Naive thymus-derived CD4-positive, alpha-beta T cell (primary cell): ENCODE measurements at regions not wholly inside any gene's neighbourhood (a gene's known extent, or its start where the extent isn't known, plus 50 kb on each side); places are given as distances from the start of the nearest gene placed in this dataset.
"Not testable (repeated sequence)": the region's sequence is repeated elsewhere in the genome, so short reads cannot be mapped to it uniquely, and the experiment has no call there.

ENCODE experiments used
- ATAC-seq: fragments of 150-1000 bp; cut with Tn5 transposase; 2 replicates; pipeline ENCODE4 v1.10.0; 2021; ENCODE audit warnings: mild to moderate bottlenecking, moderate library complexity
- CTCF ChIA-PET: fragments of 350-600 bp; sonication (Branson Sonifier 250); formaldehyde crosslinking; loops from one replicate; lab custom pipeline; 2021; ENCODE audit warnings: antibody characterized with exemption; lab: Charles Lee
- POLR2A ChIA-PET: fragments of 350-600 bp; sonication (Branson Sonifier 250); formaldehyde crosslinking; loops from one replicate; lab custom pipeline; 2021; ENCODE audit warnings: antibody characterized with exemption, inconsistent platforms; lab: Charles Lee
- DNase-seq, 9 donors: peaks; one replicate each; pipeline versions ENCODE4 v3.0.0 to v3.0.0-alpha.2; 2020 to 2022; ENCODE audit warnings: mixed read lengths in 1 of 9
- H3K27ac ChIP-seq: one replicate; pipeline ENCODE4 v1.7.0; 2013; ENCODE audit warnings: mild to moderate bottlenecking, low read depth, low read length, moderate library complexity
- H3K27me3 ChIP-seq, 2 donors: one replicate each; pipeline ENCODE4 v1.7.0; 2013; ENCODE audit warnings: low read length in 2 of 2, mild to moderate bottlenecking in 2 of 2, moderate library complexity in 2 of 2; ENCODE audit not compliant: control insufficient read depth in 2 of 2, insufficient read depth in 2 of 2
- H3K36me3 ChIP-seq, 3 experiments: 1 replicate in 2 of 3; 2 replicates in 1 of 3; pipeline ENCODE4 v1.7.0; 2013; ENCODE audit warnings: low read length in 3 of 3, mild to moderate bottlenecking in 3 of 3, moderate library complexity in 1 of 3; ENCODE audit not compliant: insufficient read depth in 3 of 3, control insufficient read depth in 2 of 3
- H3K4me1 ChIP-seq, 2 donors: one replicate each; pipeline ENCODE4 v1.7.0; 2013; ENCODE audit warnings: low read length in 2 of 2, mild to moderate bottlenecking in 2 of 2, moderate library complexity in 1 of 2; ENCODE audit not compliant: control insufficient read depth in 2 of 2, insufficient read depth in 2 of 2
- H3K4me3 ChIP-seq: 2 replicates; pipeline ENCODE4 v1.7.0; 2013; ENCODE audit warnings: mild to moderate bottlenecking, low read length
- H3K9me3 ChIP-seq, 3 experiments: 1 replicate in 2 of 3; 2 replicates in 1 of 3; pipeline ENCODE4 v1.7.0; 2013; ENCODE audit warnings: low read length in 3 of 3; ENCODE audit not compliant: control insufficient read depth in 2 of 3
- H3K27ac Mint-ChIP-seq, 9 donors: one replicate each; pipeline ENCODE4 v1.8.0; 2020 to 2022; ENCODE audit warnings: mixed read lengths in 9 of 9, mild to moderate bottlenecking in 8 of 9, moderate library complexity in 5 of 9, inconsistent platforms in 2 of 9
- H3K27me3 Mint-ChIP-seq, 5 donors: one replicate each; pipeline ENCODE4 v1.8.0; 2021 to 2022; ENCODE audit warnings: mixed read lengths in 5 of 5, mild to moderate bottlenecking in 1 of 5
- H3K36me3 Mint-ChIP-seq, 5 donors: one replicate each; pipeline ENCODE4 v1.8.0; 2020 to 2022; ENCODE audit warnings: mixed read lengths in 5 of 5, mild to moderate bottlenecking in 3 of 5, inconsistent platforms in 1 of 5
- H3K4me1 Mint-ChIP-seq, 7 donors: one replicate each; pipeline ENCODE4 v1.8.0; 2020 to 2022; ENCODE audit warnings: mixed read lengths in 7 of 7, mild to moderate bottlenecking in 3 of 7, inconsistent platforms in 1 of 7
- H3K4me3 Mint-ChIP-seq, 10 donors: one replicate each; pipeline ENCODE4 v1.8.0; 2020 to 2022; ENCODE audit warnings: mild to moderate bottlenecking in 10 of 10, mixed read lengths in 10 of 10, moderate library complexity in 6 of 10, inconsistent platforms in 2 of 10
- H3K9me3 Mint-ChIP-seq, 11 donors: one replicate each; pipeline ENCODE4 v1.8.0; 2020 to 2022; ENCODE audit warnings: mixed read lengths in 11 of 11, mild to moderate bottlenecking in 4 of 11, inconsistent platforms in 1 of 11, moderate library complexity in 1 of 11
- intact Hi-C, 2 donors: fragments of 100-400 bp; cut with micrococcal nuclease; formaldehyde crosslinking; loops; one replicate each; pipeline ENCODE4 v1.15.1; 2023

- no peaks in the 10 kb centered on the region for H3K4me1 Mint-ChIP-seq
Observed at GRCh38 chr6:133092199-133092598, 149.0 kb upstream of the EYA4 start.

GRCh38 chr6:133092771-133093170 is 148.4 kb upstream of the EYA4 start:
- Mint-ChIP-seq H3K36me3 (no peaks in the 10 kb centered on the region), H3K4me1 (no peaks in the 10 kb centered on the region), H3K9me3 (peaks cover 0 to 5% (median 0%) of the 10 kb centered on the region in 11 donors), H3K27ac (no peak overlapping the region), H3K4me3 (no peak overlapping the region), H3K27me3 (peaks cover 0 to 12% (median 5%) of the 10 kb centered on the region in 5 donors)
- ChIA-PET POLR2A (no interaction called here), CTCF (no interaction called here)
- Histone ChIP-seq H3K27ac (no peak overlapping the region), H3K4me1 (no peaks in the 10 kb centered on the region), H3K27me3 (no peaks in the 10 kb centered on the region), H3K9me3 (no peaks in the 10 kb centered on the region), H3K4me3 (no peak overlapping the region), H3K36me3 (no peaks in the 10 kb centered on the region)
- DNase-seq (no peak), ATAC-seq (no peak)
- intact Hi-C loops, result no loop called here

More at GRCh38 chr6:133092199-133092598, 149.0 kb upstream of the EYA4 start:
- Histone ChIP-seq H3K27me3 (no peaks in the 10 kb centered on the region), H3K9me3 (no peaks in the 10 kb centered on the region), H3K4me1 (no peaks in the 10 kb centered on the region), H3K27ac (no peak overlapping the region), H3K36me3 (no peaks in the 10 kb centered on the region), H3K4me3 (no peak overlapping the region)
- DNase-seq (no peak), ATAC-seq (no peak)
- intact Hi-C loops, result no loop called here
- Mint-ChIP-seq H3K36me3 (no peaks in the 10 kb centered on the region), H3K9me3 (peaks cover 0 to 5% (median 0%) of the 10 kb centered on the region in 11 donors), H3K27me3 (peaks cover 0 to 14% (median 6%) of the 10 kb centered on the region in 5 donors), H3K4me3 (no peak overlapping the region), H3K27ac (no peak overlapping the region)
- ChIA-PET POLR2A (no interaction called here), CTCF (interaction anchor here (0.7 kb wide), 1 partner anchor 308 kb away, joined by 6 read pairs; no protein-coding TSS in a partner anchor)

GRCh38 chr6:133093211-133093610 is 147.9 kb upstream of the EYA4 start:
- H3K36me3 ChIP-seq, H3K4me3 Mint-ChIP-seq, H3K27ac ChIP-seq, H3K27me3 Mint-ChIP-seq, CTCF ChIA-PET, H3K4me1 ChIP-seq, ATAC-seq, H3K4me3 ChIP-seq, H3K36me3 Mint-ChIP-seq, DNase-seq, intact Hi-C loops, H3K9me3 ChIP-seq, H3K27me3 ChIP-seq, H3K4me1 Mint-ChIP-seq, POLR2A ChIA-PET, H3K27ac Mint-ChIP-seq, H3K9me3 Mint-ChIP-seq: not testable (repeated sequence)

GRCh38 chr6:133093956-133094355 is 147.2 kb upstream of the EYA4 start:
- ChIA-PET CTCF (no interaction called here), POLR2A (no interaction called here)
- ATAC-seq, result no peak
- H3K4me3 Mint-ChIP-seq, result no peak overlapping the region
- no peaks in the 10 kb centered on the region for H3K36me3 Mint-ChIP-seq
- Histone ChIP-seq H3K9me3 (no peaks in the 10 kb centered on the region), H3K4me3 (no peak overlapping the region), H3K4me1 (no peaks in the 10 kb centered on the region), H3K36me3 (no peaks in the 10 kb centered on the region), H3K27ac (no peak overlapping the region), H3K27me3 (no peaks in the 10 kb centered on the region)
- peaks cover 0 to 5% (median 0%) of the 10 kb centered on the region in 11 donors for H3K9me3 Mint-ChIP-seq
- H3K27me3 Mint-ChIP-seq, result peaks cover 0 to 9% (median 0%) of the 10 kb centered on the region in 5 donors
- H3K4me1 Mint-ChIP-seq, result no peaks in the 10 kb centered on the region
- intact Hi-C loops, result no loop called here
- no peak for DNase-seq
- H3K27ac Mint-ChIP-seq, result no peak overlapping the region

GRCh38 chr6:133097208-133097607 is 143.9 kb upstream of the EYA4 start:
- ATAC-seq (no peak), DNase-seq (no peak)
- Histone ChIP-seq H3K4me3 (no peak overlapping the region), H3K9me3 (no peaks in the 10 kb centered on the region), H3K27ac (no peak overlapping the region), H3K36me3 (no peaks in the 10 kb centered on the region), H3K4me1 (no peaks in the 10 kb centered on the region), H3K27me3 (no peaks in the 10 kb centered on the region)
- peaks cover 0 to 9% (median 0%) of the 10 kb centered on the region in 5 donors for H3K27me3 Mint-ChIP-seq
- no peak overlapping the region for H3K4me3 Mint-ChIP-seq
- no peaks in the 10 kb centered on the region for H3K36me3 Mint-ChIP-seq
- no peak overlapping the region for H3K27ac Mint-ChIP-seq
- H3K9me3 Mint-ChIP-seq, result peaks cover 0 to 5% (median 0%) of the 10 kb centered on the region in 11 donors
- POLR2A ChIA-PET, result no interaction called here
- CTCF ChIA-PET, result interaction anchor here (0.6 kb wide), 1 partner anchor 161 kb away, joined by 4 read pairs; no protein-coding TSS in a partner anchor
- intact Hi-C loops, result no loop called here
- H3K4me1 Mint-ChIP-seq, result no peaks in the 10 kb centered on the region

GRCh38 chr6:133099573-133099972 is 141.6 kb upstream of the EYA4 start:
- POLR2A ChIA-PET, result no interaction called here
- DNase-seq (no peak), ATAC-seq (no peak)
- H3K4me1 ChIP-seq, result no peaks in the 10 kb centered on the region
- H3K27ac Mint-ChIP-seq, result no peak overlapping the region
- CTCF ChIA-PET, result no interaction called here
- no peaks in the 10 kb centered on the region for H3K36me3 Mint-ChIP-seq
- intact Hi-C loops, result no loop called here
- no peaks in the 10 kb centered on the region for H3K36me3 ChIP-seq
- H3K27ac ChIP-seq, result no peak overlapping the region
- no peak overlapping the region for H3K4me3 ChIP-seq
- H3K4me3 Mint-ChIP-seq, result no peak overlapping the region
- peaks cover 0 to 9% (median 0%) of the 10 kb centered on the region in 5 donors for H3K27me3 Mint-ChIP-seq
- H3K27me3 ChIP-seq, result no peaks in the 10 kb centered on the region
- H3K4me1 Mint-ChIP-seq, result no peaks in the 10 kb centered on the region
- peaks cover 0 to 5% (median 0%) of the 10 kb centered on the region in 11 donors for H3K9me3 Mint-ChIP-seq
- H3K9me3 ChIP-seq, result no peaks in the 10 kb centered on the region

- intact Hi-C loops, result no loop called here
- Histone ChIP-seq H3K27ac (no peak overlapping the region), H3K4me3 (no peak overlapping the region), H3K36me3 (no peaks in the 10 kb centered on the region), H3K27me3 (no peaks in the 10 kb centered on the region), H3K4me1 (no peaks in the 10 kb centered on the region), H3K9me3 (peaks cover 0 to 2% (median 0%) of the 10 kb centered on the region in 3 experiments)
- H3K36me3 Mint-ChIP-seq, result no peaks in the 10 kb centered on the region
- ChIA-PET POLR2A (no interaction called here), CTCF (no interaction called here)
- peaks cover 0 to 9% (median 0%) of the 10 kb centered on the region in 5 donors for H3K27me3 Mint-ChIP-seq
- no peak overlapping the region for H3K27ac Mint-ChIP-seq
- DNase-seq, result no peak
- no peak for ATAC-seq
- no peak overlapping the region for H3K4me3 Mint-ChIP-seq
- peaks cover 0 to 5% (median 0%) of the 10 kb centered on the region in 11 donors for H3K9me3 Mint-ChIP-seq
- no peaks in the 10 kb centered on the region for H3K4me1 Mint-ChIP-seq
Observed at GRCh38 chr6:133100865-133101264, 140.3 kb upstream of the EYA4 start.
